GM21367 (cell line): ENCODE measurements at regions not wholly inside any gene's neighbourhood (a gene's known extent, or its start where the extent isn't known, plus 50 kb on each side); places are given as distances from the start of the nearest gene placed in this dataset.

ENCODE experiments used
- ATAC-seq: cut with Tn5 transposase; IDR thresholded peaks from one replicate; pipeline ENCODE4 v1.9.1; 2021; ENCODE audit not compliant: unreplicated experiment

GRCh38 chr2:60400462-60401246 lies 152.8 kb downstream of the BCL11A start:
- ATAC-seq, result no peak

DNA sequence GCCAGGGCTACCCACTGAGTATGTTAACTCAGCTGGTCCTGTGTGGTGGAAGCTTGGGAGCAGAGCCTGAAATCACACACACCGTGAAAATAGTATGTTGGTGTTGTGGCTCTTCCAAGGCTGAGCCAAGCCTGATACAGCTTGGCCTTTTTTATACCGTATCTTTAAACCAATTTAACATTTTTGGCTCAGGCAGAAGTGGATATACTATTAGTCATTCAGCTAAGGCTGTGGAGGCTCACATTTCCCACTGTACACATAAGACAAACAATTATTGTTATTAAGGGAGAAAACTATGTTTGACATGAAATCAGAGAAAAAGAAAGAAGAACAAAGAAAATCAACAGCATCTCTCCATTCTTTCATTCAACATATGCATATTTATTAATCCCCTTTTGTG lies 159.0 kb downstream of the BCL11A start:
- ATAC-seq, result no peak

- ATAC-seq, result no peak
Measured at GRCh38 chr2:60391649-60392375, 161.6 kb downstream of the BCL11A start.

DNA sequence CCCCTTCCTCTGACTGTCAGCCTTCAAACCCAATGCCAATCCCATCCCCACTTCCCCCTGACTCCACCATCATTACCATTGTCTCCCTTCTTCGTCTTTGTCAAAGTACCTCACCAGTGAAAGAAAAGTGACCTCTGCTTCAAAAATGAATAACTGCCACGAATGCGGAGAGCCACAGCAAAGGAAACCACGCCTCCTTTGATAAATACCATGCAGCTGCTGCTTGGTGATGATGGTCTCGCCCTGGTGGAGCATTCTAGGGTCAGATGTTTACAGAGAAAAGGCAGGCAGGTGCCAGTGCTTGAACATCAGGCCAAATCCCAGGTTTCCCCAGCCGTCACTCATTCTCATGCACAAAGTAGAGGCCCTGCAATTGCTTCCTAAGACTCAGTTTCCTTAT lies 162.2 kb downstream of the BCL11A start:
- ATAC-seq, result no peak

DNA sequence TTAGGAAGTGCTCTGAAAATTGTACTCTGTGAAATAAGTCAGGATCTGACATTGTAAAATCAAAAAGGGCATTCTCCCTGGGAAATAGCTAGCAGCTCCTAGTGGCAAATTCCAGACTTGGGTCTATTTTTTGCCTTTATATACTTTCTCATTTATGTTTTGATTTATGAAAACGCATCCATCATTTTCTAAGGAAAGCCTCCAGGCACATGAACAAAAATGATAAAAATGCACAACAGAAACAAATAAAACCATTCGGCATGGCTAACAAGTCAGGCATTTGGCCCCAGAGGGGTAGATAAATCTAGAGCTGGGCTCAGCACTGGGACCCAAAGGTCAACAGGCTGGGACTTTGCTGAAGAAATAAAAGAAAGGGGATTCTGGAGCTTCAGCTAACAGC lies 167.0 kb downstream of the BCL11A start:
- no peak for ATAC-seq

DNA sequence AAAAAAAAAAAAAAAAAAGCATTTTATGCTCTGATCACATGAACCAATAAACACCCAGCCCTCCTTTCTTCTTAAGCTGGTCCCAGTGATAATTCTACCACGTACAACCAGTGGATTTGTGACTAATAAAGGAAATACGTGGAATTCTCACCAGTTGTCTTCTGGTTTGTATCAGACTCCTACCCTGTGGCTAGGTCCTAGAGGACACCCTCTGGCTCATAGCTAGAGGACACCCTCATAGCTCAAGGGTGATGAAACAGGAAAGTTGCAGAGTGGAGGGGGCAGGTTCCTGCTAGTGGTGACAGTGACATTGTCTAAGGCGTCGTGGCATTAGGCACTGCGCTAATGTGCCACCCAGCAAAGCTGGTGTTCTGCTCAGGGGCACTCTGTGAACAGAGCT lies 167.8 kb downstream of the BCL11A start:
- ATAC-seq, result no peak

DNA sequence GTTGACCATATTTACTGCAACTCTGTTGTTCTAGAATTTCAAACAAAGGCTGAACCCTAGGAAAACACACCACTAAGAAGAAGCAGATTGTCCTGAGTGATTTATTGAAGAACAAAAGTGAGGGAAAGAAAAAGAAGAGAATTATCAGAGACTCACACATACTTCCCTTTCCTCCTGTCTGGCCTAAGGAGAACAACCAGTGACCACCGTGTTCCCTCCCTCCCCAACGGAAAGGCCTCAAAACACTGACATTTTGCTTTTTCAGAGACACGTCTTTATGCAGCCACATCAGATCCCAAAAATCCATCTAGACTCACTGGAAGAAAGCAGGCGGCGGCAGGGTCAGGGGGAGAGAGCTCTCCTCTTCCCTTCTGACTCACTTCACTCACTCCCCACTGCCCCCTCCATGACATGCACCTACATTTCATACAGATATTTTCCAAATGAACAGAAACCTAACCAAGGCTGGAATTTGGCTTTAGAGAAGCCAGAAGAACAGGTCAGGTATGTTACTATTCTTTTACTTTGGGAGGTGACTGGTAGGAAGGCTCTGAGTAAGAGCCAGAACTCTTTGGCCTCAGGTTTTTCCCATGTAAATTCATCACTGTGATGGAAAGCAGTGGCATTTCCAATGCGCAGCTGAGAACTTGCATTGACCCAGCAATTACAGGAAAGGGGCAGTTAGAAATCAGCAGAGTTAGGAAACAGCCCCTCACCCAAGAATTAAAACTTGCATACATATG lies 169.9 kb downstream of the BCL11A start:
- ATAC-seq, result no peak

DNA sequence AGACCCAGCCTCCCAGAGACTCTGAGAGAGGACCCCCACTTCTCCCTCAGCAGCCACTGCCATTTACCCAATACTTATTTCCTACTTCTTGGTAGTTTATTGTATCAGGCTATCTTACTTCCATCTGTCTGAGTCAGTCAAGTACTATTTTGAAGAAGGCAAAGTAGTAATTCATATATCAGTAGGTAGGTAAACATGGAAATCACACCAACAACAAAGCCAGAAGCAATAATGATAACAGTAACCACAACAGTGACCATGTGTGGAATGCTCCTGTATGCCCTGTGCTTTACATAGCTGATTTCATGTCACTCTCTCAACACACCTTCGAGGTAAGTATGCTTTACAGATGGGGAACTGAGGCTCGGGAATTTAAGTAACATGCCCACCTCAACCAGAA lies 173.0 kb downstream of the BCL11A start:
- ATAC-seq, result no peak

GRCh38 chr2:60379684-60380083 lies 173.8 kb downstream of the BCL11A start:
- ATAC-seq, result no peak

DNA sequence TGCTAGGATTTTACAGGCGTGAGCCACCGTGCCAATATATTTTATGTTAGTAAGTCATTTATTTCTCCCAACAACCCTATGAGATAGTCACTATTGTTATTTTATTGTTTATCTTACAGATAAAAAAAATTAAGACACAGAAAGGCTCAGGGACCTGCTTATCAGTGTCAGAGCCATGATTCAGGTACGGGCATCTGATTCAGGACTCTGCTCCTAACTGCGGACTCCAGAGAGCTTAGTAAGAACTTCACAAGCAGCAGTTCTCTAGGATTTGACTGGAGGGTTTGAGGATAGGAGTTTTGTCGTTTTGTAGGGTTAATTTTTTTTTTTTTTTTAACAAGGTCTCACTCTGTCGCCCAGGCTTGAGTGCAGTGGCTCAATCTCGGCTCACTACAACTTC lies 174.2 kb downstream of the BCL11A start:
- ATAC-seq, result no peak

GRCh38 chr2:60377825-60378224 lies 175.6 kb downstream of the BCL11A start:
- ATAC-seq, result no peak

GRCh38 chr2:60376252-60376651 lies 177.2 kb downstream of the BCL11A start:
- no peak for ATAC-seq

GRCh38 chr2:60371681-60372080 lies 181.8 kb downstream of the BCL11A start:
- ATAC-seq, result no peak

DNA sequence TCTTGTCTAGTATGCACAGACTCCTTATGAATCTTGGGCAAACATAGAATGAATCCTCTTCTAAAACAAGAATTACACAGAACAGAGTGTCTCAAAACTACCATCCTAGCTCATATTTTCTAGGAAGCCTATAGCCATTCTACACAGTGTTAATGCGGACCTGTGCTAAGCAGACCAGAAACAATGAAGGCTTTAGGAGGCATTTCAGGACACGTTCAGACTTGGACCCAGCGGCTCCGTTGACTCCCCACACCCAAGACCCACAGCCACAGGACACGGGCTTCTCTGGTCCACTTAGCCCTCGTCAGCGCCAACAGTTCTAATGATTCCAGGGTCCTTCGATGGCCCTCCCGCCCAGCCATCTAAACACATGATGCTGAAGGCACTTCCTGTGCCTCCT lies 182.2 kb downstream of the BCL11A start:
- ATAC-seq, result no peak

GRCh38 chr2:60370814-60371213 lies 182.6 kb downstream of the BCL11A start:
- ATAC-seq, result no peak

DNA sequence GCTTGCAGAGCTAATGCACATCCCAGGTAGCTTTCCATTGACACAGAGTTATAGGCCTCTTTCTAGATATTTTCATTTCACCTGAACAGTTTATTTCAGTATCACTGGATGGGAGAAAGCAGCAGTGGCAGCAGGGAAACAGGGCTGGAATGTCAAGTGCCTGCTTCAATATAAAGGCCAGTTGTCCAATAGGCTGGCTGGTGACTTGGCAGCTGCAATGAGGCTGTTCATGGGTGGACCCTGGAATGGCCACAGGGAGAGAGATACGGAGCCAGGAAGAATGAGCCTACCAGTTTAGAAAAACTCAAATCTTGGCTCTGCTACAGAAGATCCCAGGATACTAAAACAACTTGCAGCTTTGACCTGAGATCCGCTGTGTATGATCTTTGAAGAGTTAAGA lies 185.0 kb downstream of the BCL11A start:
- no peak for ATAC-seq

GRCh38 chr2:60366135-60366712 lies 187.2 kb downstream of the BCL11A start:
- no peak for ATAC-seq

DNA sequence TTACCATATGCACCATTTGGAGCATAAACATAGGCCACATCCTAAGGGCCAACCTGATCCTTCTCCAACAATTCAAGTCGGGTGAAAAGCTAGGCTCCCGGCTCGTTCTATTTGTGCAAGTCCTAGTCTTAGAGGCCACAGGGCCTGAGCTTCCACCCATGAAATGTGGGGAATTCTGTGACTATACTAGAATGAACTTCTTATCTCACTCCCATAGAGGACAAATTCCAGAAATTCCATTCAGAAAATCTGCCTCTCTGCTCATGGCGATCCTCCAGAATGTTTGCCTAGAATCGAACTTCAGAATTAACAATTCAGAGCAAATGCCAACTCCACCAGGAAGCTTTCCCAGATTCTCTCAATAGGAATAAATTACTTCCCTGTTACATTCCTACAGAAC lies 187.9 kb downstream of the BCL11A start:
- ATAC-seq, result no peak

DNA sequence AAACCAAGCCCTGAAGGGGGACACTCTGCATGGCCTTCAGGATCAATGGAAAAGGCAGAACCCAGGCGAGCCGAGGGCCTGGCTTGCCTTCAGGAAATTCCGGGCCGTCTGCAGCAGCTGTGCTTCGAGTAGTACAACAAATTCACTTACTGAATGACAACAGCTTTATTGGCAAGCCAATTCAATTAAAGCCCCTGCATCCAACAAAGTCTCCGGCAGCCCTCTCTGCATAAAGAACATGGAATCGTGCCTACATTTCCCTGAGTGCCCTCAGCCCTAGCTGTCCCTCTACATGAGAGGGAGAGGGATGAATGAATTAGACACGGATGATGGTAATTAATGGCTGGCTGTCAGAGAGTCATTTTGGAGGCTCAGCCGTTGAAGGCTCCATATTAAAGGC lies 189.0 kb downstream of the BCL11A start:
- ATAC-seq, result no peak

GRCh38 chr2:60361498-60361897 lies 192.0 kb downstream of the BCL11A start:
- ATAC-seq, result no peak

GRCh38 chr2:60359569-60359968 lies 193.9 kb downstream of the BCL11A start:
- no peak for ATAC-seq

DNA sequence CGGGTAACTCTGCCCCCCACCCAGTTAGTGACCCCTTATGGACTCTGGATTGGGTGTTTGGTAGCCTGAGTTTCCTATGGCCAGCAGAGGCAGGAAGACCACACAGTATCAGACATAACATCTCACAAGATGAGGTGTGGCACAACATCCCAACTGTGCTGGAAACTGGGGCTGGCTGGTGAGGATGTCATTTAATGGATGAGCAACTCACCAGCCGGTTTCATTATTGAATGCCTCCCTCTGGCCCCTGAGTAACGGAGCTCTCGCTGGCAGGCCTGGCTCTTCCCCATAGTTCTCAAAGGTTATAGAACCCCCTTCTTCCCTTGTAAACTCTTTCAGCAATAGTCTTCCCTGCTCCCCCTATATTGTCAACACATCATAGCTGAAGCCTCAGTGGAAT lies 195.0 kb downstream of the BCL11A start:
- ATAC-seq, result no peak
